Erythroblast (primary cell): ENCODE measurements at regions not wholly inside any gene's neighbourhood (a gene's known extent, or its start where the extent isn't known, plus 50 kb on each side); places are given as distances from the start of the nearest gene placed in this dataset.

ENCODE experiments used
- GATA1 ChIP-seq: IDR thresholded peaks from 2 replicates; pipeline ENCODE4 v1.6.1; 2011; ENCODE audit warnings: low read depth, mild to moderate bottlenecking, control low read depth, low read length, moderate library complexity
- POLR2A ChIP-seq: IDR thresholded peaks from 2 replicates; pipeline ENCODE4 v1.6.1; 2011; ENCODE audit warnings: mild to moderate bottlenecking, low read length

DNA sequence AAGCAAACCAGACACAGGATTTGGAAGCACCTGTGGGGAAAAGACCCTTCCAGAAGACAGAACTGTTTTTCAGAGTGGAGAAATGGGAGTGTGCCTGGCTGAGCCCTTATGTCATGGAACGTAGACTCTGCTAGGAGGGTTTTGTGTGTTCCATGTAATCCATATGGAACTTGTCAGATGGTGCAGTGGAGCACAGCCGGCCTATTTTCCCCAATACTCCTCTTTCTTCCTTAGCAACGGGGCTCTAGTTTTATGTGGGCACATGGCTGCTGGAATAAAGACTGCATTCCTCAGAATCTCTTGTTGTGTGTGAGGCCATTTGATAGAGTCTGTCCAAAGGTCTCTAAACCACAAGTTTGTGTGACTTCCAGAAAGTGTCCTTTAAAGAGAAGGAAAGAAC, 284.0 kb downstream of the DRD1 start:
- TF ChIP-seq POLR2A (no peak), GATA1 (no peak)
